ENCODE measurements at regions not wholly inside any gene's neighbourhood (a gene's known extent, or its start where the extent isn't known, plus 50 kb on each side); places are given as distances from the start of the nearest gene placed in this dataset.
"Not testable (repeated sequence)": the region's sequence is repeated elsewhere in the genome, so short reads cannot be mapped to it uniquely, and the experiment has no call there.

- DNase-seq = no peak
These were observed 2138.5 kb upstream of the PCDH20 start for GRCh38 chr13:63554157-63554556.

- DNase-seq = no peak
These were observed 2136.1 kb upstream of the PCDH20 start for GRCh38 chr13:63551731-63552130.

GRCh38 chr13:63546524-63546923 is 2130.9 kb upstream of the PCDH20 start:
- no peak for DNase-seq

- no peak for DNase-seq
These were observed 2127.1 kb upstream of the PCDH20 start for GRCh38 chr13:63542770-63543169.

- DNase-seq = no peak
These were observed 2125.7 kb upstream of the PCDH20 start for GRCh38 chr13:63541336-63541735.

- no peak for DNase-seq
These were observed 2124.4 kb upstream of the PCDH20 start for GRCh38 chr13:63540061-63540460.

- DNase-seq = no peak
These were observed 2101.7 kb upstream of the PCDH20 start for GRCh38 chr13:63517371-63517770.

- no peak for DNase-seq
These were observed 2100.5 kb upstream of the PCDH20 start for GRCh38 chr13:63516124-63516523.

- DNase-seq = no peak
These were observed 2099.2 kb upstream of the PCDH20 start for GRCh38 chr13:63514886-63515285.

GRCh38 chr13:63512095-63512494 is 2096.4 kb upstream of the PCDH20 start:
- DNase-seq = no peak

- DNase-seq = no peak
These were observed 2086.1 kb upstream of the PCDH20 start for GRCh38 chr13:63501702-63502101.

GRCh38 chr13:63497601-63498000 is 2082.0 kb upstream of the PCDH20 start:
- no peak for DNase-seq

- no peak for DNase-seq
These were observed 2077.0 kb upstream of the PCDH20 start for GRCh38 chr13:63492604-63493003.

- DNase-seq = no peak
These were observed 2074.5 kb upstream of the PCDH20 start for GRCh38 chr13:63490149-63490548.

- DNase-seq = no peak
These were observed 2065.7 kb upstream of the PCDH20 start for GRCh38 chr13:63481334-63481733.

GRCh38 chr13:63472711-63473110 is 2057.1 kb upstream of the PCDH20 start:
- DNase-seq = no peak

- no peak for DNase-seq
These were observed 2048.3 kb upstream of the PCDH20 start for GRCh38 chr13:63463782-63464610.

- no peak for DNase-seq
These were observed 2044.9 kb upstream of the PCDH20 start for GRCh38 chr13:63460462-63461090.

GRCh38 chr13:63457186-63457585 is 2041.5 kb upstream of the PCDH20 start:
- DNase-seq = no peak

- DNase-seq = no peak
These were observed 2040.3 kb upstream of the PCDH20 start for GRCh38 chr13:63455938-63456337.

GRCh38 chr13:63449550-63449949 is 2033.9 kb upstream of the PCDH20 start:
- DNase-seq = no peak

- DNase-seq = no peak
These were observed 2033.0 kb upstream of the PCDH20 start for GRCh38 chr13:63448692-63449091.

GRCh38 chr13:63446329-63446728 is 2030.7 kb upstream of the PCDH20 start:
- no peak for DNase-seq

GRCh38 chr13:63444225-63444624 is 2028.6 kb upstream of the PCDH20 start:
- not testable (repeated sequence) for DNase-seq

GRCh38 chr13:63438951-63439350 is 2023.3 kb upstream of the PCDH20 start:
- DNase-seq = no peak

All from activated T-cell treated with anti-CD3 and anti-CD28 coated beads, Interleukin-2, amount 50 U/mL, for 48 hours (primary cell).